Trophoblast cell (in vitro differentiated cells and primary cell): ENCODE measurements at regions not wholly inside any gene's neighbourhood (a gene's known extent, or its start where the extent isn't known, plus 50 kb on each side); places are given as distances from the start of the nearest gene placed in this dataset.
A peak's percentile ranks its signal among the peaks of the same experiment; 100 is the strongest.

Experiments
- DNase-seq, 2 donors: peaks; one replicate each; pipeline ENCODE4 v3.0.0-alpha.2; 2016
- H2AFZ ChIP-seq: 2 replicates; pipeline ENCODE4 v1.6.1; 2013; ENCODE audit warnings: low read length, moderate library complexity, mild to moderate bottlenecking; ENCODE audit not compliant: insufficient read depth, poor library complexity
- H2AK5ac ChIP-seq: 2 replicates; pipeline ENCODE4 v1.6.1; 2013; ENCODE audit warnings: mild to moderate bottlenecking, low read length
- H2BK120ac ChIP-seq: 2 replicates; pipeline ENCODE4 v1.6.1; 2013; ENCODE audit warnings: low read length, mild to moderate bottlenecking, moderate library complexity; ENCODE audit not compliant: insufficient read depth, poor library complexity
- H2BK12ac ChIP-seq: 2 replicates; pipeline ENCODE4 v1.6.1; 2013; ENCODE audit warnings: mild to moderate bottlenecking, low read length, moderate library complexity
- H2BK5ac ChIP-seq: 2 replicates; pipeline ENCODE4 v1.6.1; 2013; ENCODE audit warnings: low read length, low read depth, moderate library complexity, mild to moderate bottlenecking; ENCODE audit not compliant: poor library complexity
- H3K14ac ChIP-seq: 2 replicates; pipeline ENCODE4 v1.6.1; 2013; ENCODE audit warnings: mild to moderate bottlenecking, low read length
- H3K18ac ChIP-seq: 2 replicates; pipeline ENCODE4 v1.6.1; 2013; ENCODE audit warnings: mild to moderate bottlenecking, low read length
- H3K23ac ChIP-seq: 2 replicates; pipeline ENCODE4 v1.6.1; 2013; ENCODE audit warnings: low read length
- H3K27ac ChIP-seq: 2 replicates; pipeline ENCODE4 v1.5.1; 2013; ENCODE audit warnings: low read depth, mild to moderate bottlenecking, inconsistent platforms, low read length, moderate library complexity
- H3K27me3 ChIP-seq: 2 replicates; pipeline ENCODE4 v1.6.1; 2013; ENCODE audit warnings: inconsistent platforms, mild to moderate bottlenecking, low read length, moderate library complexity; ENCODE audit not compliant: insufficient read depth
- H3K36me3 ChIP-seq, 2 experiments: 1 replicate in 1 of 2; 2 replicates in 1 of 2; pipeline ENCODE4 v1.6.1; 2013; ENCODE audit warnings: low read length in 2 of 2, mild to moderate bottlenecking in 2 of 2, moderate library complexity in 1 of 2; ENCODE audit not compliant: insufficient read depth in 2 of 2, control insufficient read depth in 1 of 2
- H3K4ac ChIP-seq: 2 replicates; pipeline ENCODE4 v1.6.1; 2013; ENCODE audit warnings: low read depth, mild to moderate bottlenecking, low read length, moderate library complexity
- H3K4me1 ChIP-seq, 2 experiments: 1 replicate in 1 of 2; 2 replicates in 1 of 2; pipeline ENCODE4 v1.6.1; 2013; ENCODE audit warnings: low read length in 2 of 2, mild to moderate bottlenecking in 2 of 2, moderate library complexity in 1 of 2; ENCODE audit not compliant: insufficient read depth in 2 of 2, control insufficient read depth in 1 of 2
- H3K4me2 ChIP-seq: 2 replicates; pipeline ENCODE4 v1.6.1; 2013; ENCODE audit warnings: inconsistent platforms, mild to moderate bottlenecking, low read length, moderate library complexity
- H3K4me3 ChIP-seq: 2 replicates; pipeline ENCODE4 v1.5.1; 2013; ENCODE audit warnings: mild to moderate bottlenecking, low read depth, low read length, inconsistent platforms
- H3K79me1 ChIP-seq: one replicate; pipeline ENCODE4 v1.6.1; 2013; ENCODE audit warnings: low read length
- H3K79me2 ChIP-seq: 2 replicates; pipeline ENCODE4 v1.6.1; 2013; ENCODE audit warnings: low read length, mild to moderate bottlenecking; ENCODE audit not compliant: control insufficient read depth, insufficient read depth, poor library complexity
- H3K9ac ChIP-seq: 2 replicates; pipeline ENCODE4 v1.6.1; 2013; ENCODE audit warnings: mild to moderate bottlenecking, low read length
- H3K9me3 ChIP-seq: 2 replicates; pipeline ENCODE4 v1.6.1; 2013; ENCODE audit warnings: low read depth, mild to moderate bottlenecking, control low read depth, inconsistent platforms, low read length; ENCODE audit not compliant: insufficient read depth
- H4K12ac ChIP-seq: 2 replicates; pipeline ENCODE4 v1.6.1; 2013; ENCODE audit warnings: low read depth, mild to moderate bottlenecking, low read length, moderate library complexity
- H4K8ac ChIP-seq: 2 replicates; pipeline ENCODE4 v1.6.1; 2013; ENCODE audit warnings: low read depth, mild to moderate bottlenecking, low read length, moderate library complexity
- H4K91ac ChIP-seq: one replicate; pipeline ENCODE4 v1.6.1; 2013; ENCODE audit warnings: low read depth, mild to moderate bottlenecking, low read length, moderate library complexity
- WGBS: extraction: QIAGEN DNeasy Blood & Tissue Kit; methylation state at CpG from one replicate; pipeline ENCODE4 v1.1.7; 2013; ENCODE audit warnings: missing lambda C conversion rate; ENCODE audit not compliant: insufficient read length, insufficient coverage; ENCODE audit errors: extremely low coverage; 5-methylcytosine and 5-hydroxymethylcytosine counted together

DNA sequence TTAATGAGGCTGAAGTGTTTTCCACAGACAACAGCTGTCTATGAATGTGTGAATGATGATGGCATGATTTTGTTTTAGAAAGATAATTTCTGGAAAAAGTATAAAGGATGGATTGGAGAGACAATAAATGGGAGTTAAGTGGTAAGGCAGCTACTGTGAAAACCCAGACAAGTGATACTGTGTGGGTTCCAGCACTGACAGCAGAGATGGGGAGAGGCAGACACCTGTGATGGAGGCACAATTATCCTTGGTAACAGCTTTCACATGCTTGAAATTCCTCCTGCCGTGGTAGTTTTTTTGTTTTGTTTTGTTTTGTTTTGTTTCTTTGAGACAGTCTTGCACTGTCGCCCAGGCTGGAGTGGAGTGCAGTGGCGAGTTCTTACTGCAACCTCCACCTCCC, 189.3 kb downstream of the DEPDC1B start:
- Histone ChIP-seq H2AFZ (no peak overlapping the region), H3K4me2 (no peak overlapping the region), H3K27me3 (no peaks in the 10 kb centered on the region), H4K12ac (no peak overlapping the region), H3K4me3 (no peak overlapping the region), H2BK5ac (no peak overlapping the region), H3K36me3 (no peaks in the 10 kb centered on the region), H3K4ac (no peak overlapping the region), H2BK120ac (no peak overlapping the region), H3K9me3 (no peaks in the 10 kb centered on the region), H4K8ac (no peak overlapping the region), H3K27ac (no peak overlapping the region), H3K23ac (no peak overlapping the region), H2AK5ac (no peak overlapping the region), H2BK12ac (no peak overlapping the region), H3K18ac (no peak overlapping the region), H3K79me2 (no peaks in the 10 kb centered on the region), H3K14ac (no peak overlapping the region), H3K9ac (no peak overlapping the region), H3K79me1 (no peaks in the 10 kb centered on the region), H3K4me1 (no peaks in the 10 kb centered on the region), H4K91ac (no peak overlapping the region)
- peak in 1 of 2 donors; percentile 12 for DNase-seq
- no CpG with 5 or more reads among the region's 3 CpGs for WGBS

DNA sequence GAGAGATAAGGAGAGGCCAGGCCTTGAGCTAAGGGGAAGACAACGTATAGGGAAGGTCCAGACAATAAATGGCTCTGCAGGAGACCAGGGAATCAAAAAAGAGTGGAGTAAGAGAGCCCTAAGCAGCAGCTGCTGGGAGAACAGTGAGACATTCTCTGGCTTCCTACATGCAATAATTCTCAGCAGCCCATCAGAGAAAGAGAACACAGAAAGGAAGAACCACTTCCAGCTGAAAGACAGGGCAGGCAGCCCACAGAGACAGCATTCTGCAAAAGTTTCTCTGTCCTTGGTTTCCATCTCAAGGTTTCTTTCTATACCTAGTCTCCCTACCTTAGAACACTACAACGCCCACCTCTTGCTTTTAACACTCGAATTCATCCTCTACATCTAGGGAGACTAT, 189.9 kb downstream of the DEPDC1B start:
- H3K79me2 ChIP-seq, result no peaks in the 10 kb centered on the region

DNA sequence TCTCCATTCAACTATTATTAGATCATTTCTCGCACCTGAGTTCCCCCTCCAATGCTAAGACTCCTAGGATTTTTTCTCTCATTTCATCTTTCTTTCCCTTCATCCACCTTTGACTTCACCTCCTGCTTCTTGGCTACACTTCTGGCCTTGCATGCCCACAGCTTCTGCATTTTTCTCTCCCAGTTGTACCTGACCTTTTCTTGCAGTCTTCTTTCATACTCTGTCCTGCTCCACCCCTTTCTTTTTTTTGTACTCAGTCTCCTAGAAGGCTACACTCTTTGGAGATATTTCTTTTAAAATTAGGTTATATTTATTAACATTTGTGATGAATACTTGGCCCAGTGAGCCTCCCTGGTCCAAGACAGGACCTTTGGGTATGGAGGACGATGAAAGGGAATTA, 190.4 kb downstream of the DEPDC1B start:
- H3K4me3 ChIP-seq, result no peak overlapping the region
- no peak overlapping the region for H4K8ac ChIP-seq
- H2AFZ ChIP-seq, result no peak overlapping the region
- H4K12ac ChIP-seq, result no peak overlapping the region
- no peak overlapping the region for H3K23ac ChIP-seq
- H3K36me3 ChIP-seq, result no peaks in the 10 kb centered on the region
- no peaks in the 10 kb centered on the region for H3K4me1 ChIP-seq
- H3K4ac ChIP-seq, result no peak overlapping the region
- no peaks in the 10 kb centered on the region for H3K27me3 ChIP-seq
- H3K14ac ChIP-seq, result no peak overlapping the region
- H3K79me1 ChIP-seq, result no peaks in the 10 kb centered on the region
- H4K91ac ChIP-seq, result no peak overlapping the region
- no peak for DNase-seq
- H3K9ac ChIP-seq, result no peak overlapping the region
- H2AK5ac ChIP-seq, result no peak overlapping the region
- no peak overlapping the region for H2BK12ac ChIP-seq
- H3K18ac ChIP-seq, result no peak overlapping the region
- no peaks in the 10 kb centered on the region for H3K9me3 ChIP-seq
- H3K4me2 ChIP-seq, result no peak overlapping the region
- no peaks in the 10 kb centered on the region for H3K79me2 ChIP-seq
- no peak overlapping the region for H2BK120ac ChIP-seq
- no peak overlapping the region for H3K27ac ChIP-seq
- WGBS, result no CpG with 5 or more reads among the region's 2 CpGs
- H2BK5ac ChIP-seq, result no peak overlapping the region

More for the DNA sequence above, 189.9 kb downstream of the DEPDC1B start:
- H2BK5ac ChIP-seq, result no peak overlapping the region
- no peak overlapping the region for H3K27ac ChIP-seq
- no peak overlapping the region for H2AK5ac ChIP-seq
- H4K12ac ChIP-seq, result no peak overlapping the region
- no peak overlapping the region for H3K4me2 ChIP-seq
- no peak overlapping the region for H3K18ac ChIP-seq
- no peak overlapping the region for H3K23ac ChIP-seq
- no peaks in the 10 kb centered on the region for H3K27me3 ChIP-seq
- H3K4me1 ChIP-seq, result no peaks in the 10 kb centered on the region
- no peak overlapping the region for H3K14ac ChIP-seq
- H3K9ac ChIP-seq, result no peak overlapping the region
- DNase-seq, result no peak
- no peak overlapping the region for H3K4ac ChIP-seq
- WGBS, result no CpG with 5 or more reads among the region's 3 CpGs
- H3K4me3 ChIP-seq, result no peak overlapping the region
- no peak overlapping the region for H2BK120ac ChIP-seq
- H3K79me1 ChIP-seq, result no peaks in the 10 kb centered on the region
- H3K36me3 ChIP-seq, result no peaks in the 10 kb centered on the region
- H3K9me3 ChIP-seq, result no peaks in the 10 kb centered on the region
- no peak overlapping the region for H4K91ac ChIP-seq
- H2BK12ac ChIP-seq, result no peak overlapping the region
- H2AFZ ChIP-seq, result no peak overlapping the region
- H4K8ac ChIP-seq, result no peak overlapping the region

DNA sequence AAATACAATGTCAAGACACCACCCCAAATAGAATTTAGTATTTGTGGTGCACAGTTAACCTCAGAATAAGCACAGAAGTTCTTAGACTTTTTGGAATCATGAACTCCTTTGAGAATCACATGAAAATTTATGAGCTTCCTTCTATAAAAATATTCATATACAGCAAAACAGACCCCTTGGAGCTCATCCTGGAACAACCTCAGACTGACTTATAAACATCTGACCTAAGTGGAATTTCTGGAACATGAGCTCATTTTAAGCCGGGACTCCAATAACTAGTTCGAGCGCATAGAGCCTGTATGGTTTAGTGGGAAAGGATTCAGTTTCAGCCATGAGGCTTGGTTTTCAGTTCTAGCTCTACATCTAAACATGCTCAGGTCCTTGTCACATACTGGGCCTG, 192.3 kb downstream of the DEPDC1B start:
- Histone ChIP-seq H3K4ac (no peak overlapping the region), H4K8ac (no peak overlapping the region), H3K14ac (no peak overlapping the region), H2BK120ac (no peak overlapping the region), H2BK12ac (no peak overlapping the region), H3K9me3 (no peaks in the 10 kb centered on the region), H3K36me3 (no peaks in the 10 kb centered on the region), H3K9ac (no peak overlapping the region), H3K4me1 (no peaks in the 10 kb centered on the region), H3K27ac (no peak overlapping the region), H4K91ac (no peak overlapping the region), H2AK5ac (no peak overlapping the region), H4K12ac (no peak overlapping the region), H3K79me1 (no peaks in the 10 kb centered on the region), H3K23ac (no peak overlapping the region), H3K79me2 (no peaks in the 10 kb centered on the region), H2BK5ac (no peak overlapping the region), H3K4me2 (no peak overlapping the region), H3K27me3 (no peaks in the 10 kb centered on the region), H3K18ac (no peak overlapping the region), H3K4me3 (no peak overlapping the region), H2AFZ (no peak overlapping the region)
- WGBS, result no CpG with 5 or more reads among the region's 3 CpGs
- no peak for DNase-seq
